Kidney (tissue), 13 donors: ENCODE measurements at regions not wholly inside any gene's neighbourhood (a gene's known extent, or its start where the extent isn't known, plus 50 kb on each side); places are given as distances from the start of the nearest gene placed in this dataset.

Experiments
- DNase-seq, 5 donors: peaks; one replicate each; pipeline ENCODE4 v3.0.0-alpha.2; 2013 to 2020
- FAIRE-seq: peaks from 2 replicates; lab custom pipeline; 2012; peaks lifted over from hg19 to GRCh38; lab: Jason Lieb, UNC
- H3K27ac ChIP-seq, 2 donors: one replicate each; pipeline ENCODE4 v1.7.0; 2013; ENCODE audit warnings: low read depth in 2 of 2, low read length in 2 of 2, inconsistent platforms in 1 of 2
- H3K27me3 ChIP-seq: one replicate; pipeline ENCODE4 v1.7.1; 2013; ENCODE audit warnings: low read length, inconsistent platforms; ENCODE audit not compliant: control insufficient read depth, insufficient read depth
- H3K36me3 ChIP-seq, 3 donors: one replicate each; pipeline versions ENCODE4 v1.7.0 to v1.7.1; 2013; ENCODE audit warnings: low read length in 3 of 3, control low read depth in 1 of 3, inconsistent platforms in 1 of 3; ENCODE audit not compliant: insufficient read depth in 3 of 3, control insufficient read depth in 2 of 3
- H3K4me1 ChIP-seq, 3 donors: one replicate each; pipeline versions ENCODE4 v1.7.0 to v1.7.1; 2013; ENCODE audit warnings: low read length in 3 of 3, inconsistent platforms in 1 of 3, low read depth in 1 of 3; ENCODE audit not compliant: control insufficient read depth in 2 of 3, insufficient read depth in 2 of 3
- H3K4me3 ChIP-seq, 3 donors: one replicate each; pipeline versions ENCODE4 v1.7.0 to v1.8.1; 2013; ENCODE audit warnings: low read length in 3 of 3, control low read depth in 1 of 3, inconsistent platforms in 1 of 3
- H3K9ac ChIP-seq, 3 donors: one replicate each; pipeline versions ENCODE4 v1.7.0 to v1.7.1; 2013; ENCODE audit warnings: low read length in 3 of 3, control low read depth in 1 of 3, inconsistent platforms in 1 of 3
- H3K9me3 ChIP-seq, 3 donors: one replicate each; pipeline versions ENCODE4 v1.7.0 to v1.7.1; 2013; ENCODE audit warnings: low read length in 3 of 3, control low read depth in 1 of 3, inconsistent platforms in 1 of 3; ENCODE audit not compliant: control insufficient read depth in 2 of 3, insufficient read depth in 1 of 3
- intact Hi-C: fragments of 100-400 bp; cut with DNase I; formaldehyde crosslinking; loops from one replicate; pipeline ENCODE4 v1.11.1; 2022
- TF ChIP-seq, protein P1 (sequence below): IDR thresholded peaks from 3 replicates; pipeline ENCODE4 v1.5.1; 2012; ENCODE audit warnings: mild to moderate bottlenecking, moderate library complexity, borderline replicate concordance; ENCODE audit not compliant: insufficient read depth; ENCODE audit errors: extremely low read depth
- donor health status: control.
- donor health status: control.
- donor health status: control.
- donor health status: control.
- donor health status: control.
- donor health status: DM: yes; HTN: yes; CAD: no.
- donor health status: Normal renal cell carcinoma (clear cell type).

DNA sequence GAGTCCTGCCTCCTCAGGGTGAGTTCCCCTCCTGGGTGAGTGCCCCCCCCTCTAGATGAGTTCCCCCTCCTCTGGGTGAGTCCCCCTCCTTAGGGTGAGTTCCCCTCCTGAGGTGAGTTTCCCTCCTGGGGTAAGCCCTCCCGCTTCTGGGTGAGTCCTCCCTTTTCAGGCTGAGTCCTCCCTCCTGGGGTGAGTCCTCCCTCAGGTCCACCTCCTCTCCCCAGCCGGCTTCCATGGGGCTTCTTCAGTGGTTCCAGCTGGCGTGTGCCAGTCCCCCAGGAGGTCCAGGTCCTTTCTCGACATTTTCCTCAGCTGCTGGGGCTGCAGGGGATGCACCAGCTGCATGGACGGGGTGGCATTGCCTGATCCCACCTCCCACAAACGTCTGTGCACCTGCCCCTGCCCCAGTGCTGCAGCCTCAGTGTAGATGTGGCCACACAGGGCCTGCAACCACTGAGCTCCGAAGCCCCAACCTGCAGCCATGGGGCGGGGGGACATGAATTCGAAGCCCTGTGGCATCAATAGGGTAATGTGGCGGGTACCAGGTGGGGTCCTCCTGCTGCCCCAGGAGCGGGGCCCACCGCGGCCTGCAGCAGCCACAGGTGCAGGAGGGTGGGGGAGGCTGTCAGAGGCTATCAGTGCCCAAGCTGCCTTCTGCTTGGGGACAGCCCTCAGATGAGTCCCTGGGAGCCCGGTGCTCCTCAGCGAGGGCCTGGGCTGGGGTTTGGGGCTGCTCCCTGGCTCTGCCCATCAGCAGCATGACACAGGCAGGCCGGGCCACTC lies 101.3 kb upstream of the FGF3 start:
- Histone ChIP-seq H3K27ac (no peak overlapping the region), H3K9me3 (no peaks in the 10 kb centered on the region), H3K9ac (no peak overlapping the region), H3K4me3 (no peak overlapping the region), H3K4me1 (peaks cover 0 to 21% (median 0%) of the 10 kb centered on the region in 3 donors), H3K27me3 (no peaks in the 10 kb centered on the region), H3K36me3 (no peaks in the 10 kb centered on the region)
- no peak for FAIRE-seq
- intact Hi-C loops, result loop anchor here (10.0 kb wide), 1 partner anchor 264 kb away; no protein-coding TSS in a partner anchor
- peak in 2 of 5 donors; percentile 43 to 68 for DNase-seq
- TF ChIP-seq, protein P1, sequence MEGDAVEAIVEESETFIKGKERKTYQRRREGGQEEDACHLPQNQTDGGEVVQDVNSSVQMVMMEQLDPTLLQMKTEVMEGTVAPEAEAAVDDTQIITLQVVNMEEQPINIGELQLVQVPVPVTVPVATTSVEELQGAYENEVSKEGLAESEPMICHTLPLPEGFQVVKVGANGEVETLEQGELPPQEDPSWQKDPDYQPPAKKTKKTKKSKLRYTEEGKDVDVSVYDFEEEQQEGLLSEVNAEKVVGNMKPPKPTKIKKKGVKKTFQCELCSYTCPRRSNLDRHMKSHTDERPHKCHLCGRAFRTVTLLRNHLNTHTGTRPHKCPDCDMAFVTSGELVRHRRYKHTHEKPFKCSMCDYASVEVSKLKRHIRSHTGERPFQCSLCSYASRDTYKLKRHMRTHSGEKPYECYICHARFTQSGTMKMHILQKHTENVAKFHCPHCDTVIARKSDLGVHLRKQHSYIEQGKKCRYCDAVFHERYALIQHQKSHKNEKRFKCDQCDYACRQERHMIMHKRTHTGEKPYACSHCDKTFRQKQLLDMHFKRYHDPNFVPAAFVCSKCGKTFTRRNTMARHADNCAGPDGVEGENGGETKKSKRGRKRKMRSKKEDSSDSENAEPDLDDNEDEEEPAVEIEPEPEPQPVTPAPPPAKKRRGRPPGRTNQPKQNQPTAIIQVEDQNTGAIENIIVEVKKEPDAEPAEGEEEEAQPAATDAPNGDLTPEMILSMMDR, result no peak

DNA sequence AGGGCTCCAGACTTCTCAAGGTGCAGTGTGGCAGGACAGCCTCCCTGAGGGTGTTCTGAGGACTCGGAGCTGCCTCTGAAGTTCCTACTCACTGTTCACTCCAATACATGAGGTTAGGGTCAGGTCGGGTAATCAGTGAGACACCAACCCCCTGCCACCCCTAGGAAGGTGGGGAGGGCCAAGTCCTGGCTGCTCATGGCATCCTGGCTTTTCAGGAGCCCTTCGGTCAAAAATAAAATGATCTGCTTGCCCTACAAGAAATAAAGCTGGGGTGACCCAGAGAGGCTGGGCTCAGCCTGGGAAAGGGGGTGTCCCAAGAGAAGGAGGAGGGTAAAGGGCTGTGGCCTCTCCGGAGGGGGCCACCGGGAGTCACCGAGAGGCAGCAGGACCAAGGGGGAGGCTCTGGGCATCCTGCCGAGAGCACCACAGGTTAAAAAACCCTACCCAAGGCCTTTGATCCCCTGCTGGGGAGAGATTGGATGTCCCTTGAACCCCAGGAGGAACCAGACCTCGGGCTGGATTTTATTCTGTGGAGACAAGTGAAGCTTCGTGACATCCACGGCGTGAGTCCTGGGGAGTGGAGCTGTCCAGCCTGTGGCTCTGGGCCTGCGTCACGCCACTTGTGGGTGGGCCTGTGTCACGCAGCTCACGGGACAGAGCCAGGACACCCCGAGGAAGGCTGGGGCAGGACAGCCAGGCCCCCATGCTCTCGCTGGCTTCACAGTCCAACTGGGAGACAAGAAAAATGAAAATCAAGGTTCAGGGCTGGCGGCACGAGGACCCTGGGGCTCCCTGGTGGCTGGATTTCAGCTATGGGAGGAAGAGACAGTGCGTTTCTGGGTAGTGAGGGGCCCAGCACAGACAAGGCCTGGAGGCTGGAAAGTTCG lies 102.2 kb upstream of the FGF3 start:
- TF ChIP-seq, protein P1, result no peak
- H3K27ac ChIP-seq, result no peak overlapping the region
- intact Hi-C loops, result loop anchor here (10.0 kb wide), 1 partner anchor 263 kb away; no protein-coding TSS in a partner anchor
- H3K36me3 ChIP-seq, result no peaks in the 10 kb centered on the region
- no peaks in the 10 kb centered on the region for H3K27me3 ChIP-seq
- FAIRE-seq (no peak), DNase-seq (peak in 3 of 5 donors; percentile 6 to 46 (median 34))
- no peaks in the 10 kb centered on the region for H3K9me3 ChIP-seq
- H3K9ac ChIP-seq, result no peak overlapping the region
- no peak overlapping the region for H3K4me3 ChIP-seq
- H3K4me1 ChIP-seq, result peaks cover 0 to 14% (median 0%) of the 10 kb centered on the region in 3 donors

DNA sequence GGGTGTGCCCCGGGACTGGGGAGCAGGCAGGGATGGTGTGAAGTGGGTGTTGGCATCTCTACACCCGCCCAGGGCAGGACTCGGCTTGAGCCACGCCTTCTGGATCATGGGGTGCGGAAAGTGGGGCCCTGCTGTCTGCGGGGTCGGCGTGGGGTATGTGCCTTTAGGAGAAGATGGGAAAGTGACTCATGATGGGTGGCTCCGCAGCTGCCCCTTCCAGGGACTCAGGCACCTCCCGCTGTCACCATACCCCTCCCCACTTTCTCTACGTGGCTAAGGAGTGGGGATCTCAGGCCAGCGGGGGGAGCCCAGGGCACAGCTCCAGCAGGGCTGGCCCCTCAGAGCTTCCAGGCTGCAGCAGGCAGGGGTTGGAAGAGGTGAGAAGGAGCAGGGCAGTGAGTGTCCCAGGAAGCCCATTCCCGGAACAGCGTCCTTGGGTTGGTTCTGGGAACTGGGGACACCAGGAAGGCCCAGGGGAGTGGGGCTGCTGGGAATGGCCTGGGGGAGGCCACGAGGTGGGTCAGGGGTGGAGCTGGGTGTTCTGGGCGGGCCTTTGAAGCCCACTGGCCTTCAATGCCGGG lies 102.9 kb upstream of the FGF3 start:
- Histone ChIP-seq H3K36me3 (no peaks in the 10 kb centered on the region), H3K4me3 (no peak overlapping the region), H3K27me3 (no peaks in the 10 kb centered on the region), H3K27ac (no peak overlapping the region), H3K4me1 (peaks cover 0 to 14% (median 0%) of the 10 kb centered on the region in 3 donors), H3K9ac (no peak overlapping the region), H3K9me3 (no peaks in the 10 kb centered on the region)
- TF ChIP-seq, protein P1, result no peak
- intact Hi-C loops, result loop anchor here (10.0 kb wide), 1 partner anchor 263 kb away; no protein-coding TSS in a partner anchor
- DNase-seq (peak in 2 of 5 donors; percentile 30 to 60), FAIRE-seq (no peak)
